ENCODE measurements at regions not wholly inside any gene's neighbourhood (a gene's known extent, or its start where the extent isn't known, plus 50 kb on each side); places are given as distances from the start of the nearest gene placed in this dataset.

DNA sequence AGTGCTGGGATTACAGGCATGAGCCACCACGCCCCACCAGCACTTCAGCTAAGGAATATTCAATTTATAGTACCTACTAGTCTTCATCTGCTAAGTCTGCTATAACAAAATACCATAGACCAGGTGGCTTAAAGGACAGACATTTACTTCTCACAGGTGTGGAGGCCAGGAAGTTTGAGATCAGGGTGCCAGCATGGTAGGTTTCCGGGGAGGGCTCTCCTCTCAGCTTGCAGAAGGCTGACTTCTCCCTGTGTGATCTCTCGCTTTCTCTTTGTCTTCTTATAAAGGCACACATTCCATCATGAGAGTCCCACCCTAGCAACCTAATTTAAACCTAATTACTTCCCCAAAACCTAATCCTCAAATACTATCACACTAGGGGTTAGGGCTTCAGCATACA is 433.0 kb downstream of the INSC start:
- DNase-seq: no peak

DNA sequence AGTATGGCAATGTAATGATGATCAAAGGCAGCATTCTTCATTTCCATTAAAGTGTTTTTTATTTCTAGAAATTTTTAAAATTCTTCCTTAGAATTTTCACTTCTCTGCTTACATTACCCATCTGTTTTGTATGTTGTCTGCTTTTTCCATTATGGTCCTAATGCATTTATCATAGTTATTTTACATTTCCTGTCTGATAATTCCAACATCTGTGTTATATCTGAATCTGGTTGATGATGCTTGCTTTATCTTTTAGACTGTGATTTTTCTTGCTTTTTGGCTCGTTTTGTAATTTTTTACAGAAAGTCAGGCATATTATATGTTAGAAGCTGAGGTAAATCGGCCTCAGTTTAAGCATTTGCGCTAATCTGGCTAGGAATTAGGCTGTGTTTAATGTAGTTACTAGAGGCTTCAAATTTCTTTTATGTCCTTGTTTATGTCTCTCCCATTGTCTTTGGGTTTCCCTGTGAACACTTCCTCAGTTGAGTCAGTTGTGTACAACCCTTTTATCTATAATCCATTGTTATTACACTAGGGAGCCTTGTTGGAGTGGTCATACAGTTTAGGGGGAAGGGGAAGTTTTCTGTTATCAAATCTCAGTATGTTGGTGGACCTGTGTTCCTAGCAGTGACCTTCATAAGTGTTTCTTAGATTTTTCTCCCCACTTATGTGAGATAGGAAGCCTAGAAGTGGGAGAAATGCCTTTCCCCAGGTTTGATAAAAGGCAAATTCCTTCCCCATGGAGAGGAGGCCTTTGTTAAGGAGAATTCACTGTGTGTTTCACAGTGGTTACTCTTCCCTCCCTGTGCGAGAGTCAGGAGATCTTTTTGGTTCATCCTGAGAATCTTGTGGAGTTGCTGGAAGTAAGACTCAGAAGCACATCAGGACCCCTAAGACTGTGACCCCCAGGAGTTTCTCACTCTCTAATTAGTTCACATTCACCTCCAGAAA is 437.5 kb downstream of the INSC start:
- no peak for DNase-seq

DNA sequence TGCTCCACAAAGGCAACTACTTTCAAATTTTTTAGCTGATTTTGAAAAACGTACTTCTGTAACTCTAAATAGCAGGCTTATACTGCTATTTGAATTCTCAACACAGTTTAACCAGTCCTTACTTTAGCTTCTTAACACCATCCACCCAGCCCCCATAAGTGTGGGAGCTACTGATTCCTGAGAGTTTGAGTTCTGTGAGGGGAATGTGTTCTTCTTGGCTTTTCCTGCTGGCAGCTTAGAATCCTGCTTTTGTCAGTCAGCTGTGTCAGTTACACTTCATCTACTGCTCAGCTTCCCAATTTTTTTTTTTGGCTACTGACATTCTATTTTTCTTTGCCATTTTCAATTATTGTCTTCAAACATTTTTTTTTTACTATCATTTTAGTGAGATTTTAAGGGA is 440.4 kb downstream of the INSC start:
- no peak for DNase-seq

DNA sequence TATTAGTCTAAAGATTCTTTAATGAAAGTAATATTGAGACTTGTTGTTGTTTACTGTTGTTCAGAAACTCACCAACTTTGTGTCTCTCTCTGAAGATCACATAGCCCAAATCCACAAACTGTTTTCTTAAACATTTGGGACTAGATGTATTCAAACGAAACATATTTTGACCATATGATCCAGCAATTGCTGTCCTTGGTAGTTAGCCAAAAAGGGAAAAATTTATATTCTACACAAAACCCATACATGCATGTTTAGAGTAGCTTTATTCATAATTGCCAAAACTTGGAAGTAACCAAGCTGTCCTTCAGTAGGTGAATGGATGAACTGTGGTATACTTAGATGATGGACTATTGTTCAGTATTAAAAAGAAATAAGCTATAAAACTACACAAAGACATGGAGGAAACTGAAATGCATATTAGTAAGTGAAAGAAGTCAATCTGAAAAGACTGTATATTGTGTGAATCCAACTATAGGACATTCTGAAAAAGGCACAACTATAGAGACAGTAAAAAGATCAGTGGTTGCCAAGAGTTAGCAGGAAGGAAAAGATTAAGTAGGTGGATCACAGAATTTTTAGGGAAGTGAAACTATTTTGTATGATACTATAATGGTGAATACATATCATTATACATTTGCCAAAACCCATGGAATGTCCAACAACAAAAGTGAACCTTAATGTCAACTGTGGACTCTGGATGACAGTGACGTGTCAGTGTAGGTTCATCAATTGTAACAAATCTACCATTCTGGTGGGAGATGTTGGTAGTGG is 442.9 kb downstream of the INSC start:
- DNase-seq: no peak

DNA sequence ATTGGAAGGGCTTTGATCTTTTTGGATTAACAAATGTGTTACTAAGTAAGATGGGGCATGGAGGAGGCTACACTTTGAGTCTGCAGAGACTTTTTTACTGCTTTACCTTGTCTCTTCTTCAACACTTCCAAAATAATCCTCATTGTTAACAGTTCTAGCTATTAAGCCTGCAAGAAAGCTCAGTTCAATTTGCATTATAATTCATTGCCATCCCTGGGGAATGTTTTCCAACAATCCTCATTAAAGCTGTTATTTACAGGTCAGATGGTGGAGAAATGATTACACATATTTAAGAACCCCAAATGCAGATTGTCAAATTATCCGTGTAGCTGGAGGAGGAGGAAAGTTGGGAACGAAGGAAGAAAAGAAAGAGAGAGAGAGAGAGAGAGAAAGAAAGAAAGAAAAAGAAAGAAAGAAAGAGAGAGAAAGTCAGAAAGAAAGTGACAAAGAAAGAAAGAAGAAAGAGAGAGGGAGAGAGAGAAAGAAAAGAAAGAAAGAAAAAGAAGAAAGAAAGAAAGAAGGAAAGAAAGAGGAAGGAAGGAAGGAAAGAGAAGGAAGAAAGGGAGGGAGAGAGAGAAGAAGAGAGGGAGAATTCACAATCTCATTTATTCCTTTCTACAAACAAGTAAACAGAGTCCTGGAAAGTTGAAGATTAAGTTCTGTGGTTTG is 443.9 kb downstream of the INSC start:
- no peak for DNase-seq

DNA sequence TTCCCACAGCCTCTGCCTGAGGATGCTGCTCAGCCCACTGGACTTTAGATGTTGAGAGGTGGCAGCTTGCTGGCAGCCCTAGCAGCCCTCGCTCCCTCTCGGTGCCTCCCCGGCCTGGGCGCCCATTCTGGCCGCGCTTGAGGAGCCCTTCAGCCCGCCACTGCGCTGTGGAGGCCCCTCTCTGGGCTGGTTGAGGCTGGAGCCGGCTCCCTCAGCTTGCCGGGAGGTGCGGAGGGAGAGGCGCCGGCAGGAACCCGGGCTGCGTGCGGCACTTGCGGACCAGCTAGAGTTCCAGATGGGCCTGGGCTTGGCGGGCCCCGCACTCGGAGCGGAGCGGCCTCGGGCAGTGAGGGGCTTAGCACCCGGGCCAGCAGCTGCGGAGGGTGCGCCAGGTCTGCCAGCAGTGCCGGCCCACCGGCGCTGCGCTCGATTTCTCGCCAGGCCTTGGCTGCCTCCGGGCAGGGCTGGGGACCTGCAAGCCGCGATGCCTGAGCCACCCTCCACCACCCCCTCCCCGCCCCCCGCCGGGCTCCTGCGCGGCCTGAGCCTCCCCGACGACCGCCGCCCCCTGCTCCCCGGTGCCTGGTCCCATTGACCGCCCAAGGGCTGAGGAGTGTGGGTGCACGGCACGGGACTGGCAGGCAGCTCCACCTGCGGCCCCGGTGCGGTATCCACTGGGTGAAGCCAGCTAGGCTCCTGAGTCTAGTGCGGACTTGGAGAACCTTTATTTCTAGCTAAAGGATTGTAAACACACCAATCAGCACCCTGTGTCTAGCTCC is 446.2 kb downstream of the INSC start:
- no peak for DNase-seq

DNA sequence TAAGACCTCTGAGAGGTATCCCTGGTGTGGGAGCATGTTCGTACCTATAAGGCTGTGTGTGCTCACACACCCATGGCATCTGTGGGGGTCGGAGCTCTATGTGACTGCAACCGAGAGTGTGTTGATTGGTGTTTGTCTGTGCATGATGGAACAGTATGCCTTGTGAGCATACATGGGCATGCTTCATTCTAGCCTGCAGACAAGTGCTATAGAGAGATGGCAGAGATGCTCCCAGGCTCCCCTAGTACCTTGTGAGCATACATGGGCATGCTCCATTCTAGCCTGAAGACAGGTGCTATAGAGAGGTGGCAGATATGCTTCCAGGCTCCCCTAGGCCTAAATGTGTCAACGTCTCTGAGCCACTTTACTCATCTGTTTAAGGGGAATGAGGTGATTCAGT is 447.5 kb downstream of the INSC start:
- DNase-seq: no peak

DNA sequence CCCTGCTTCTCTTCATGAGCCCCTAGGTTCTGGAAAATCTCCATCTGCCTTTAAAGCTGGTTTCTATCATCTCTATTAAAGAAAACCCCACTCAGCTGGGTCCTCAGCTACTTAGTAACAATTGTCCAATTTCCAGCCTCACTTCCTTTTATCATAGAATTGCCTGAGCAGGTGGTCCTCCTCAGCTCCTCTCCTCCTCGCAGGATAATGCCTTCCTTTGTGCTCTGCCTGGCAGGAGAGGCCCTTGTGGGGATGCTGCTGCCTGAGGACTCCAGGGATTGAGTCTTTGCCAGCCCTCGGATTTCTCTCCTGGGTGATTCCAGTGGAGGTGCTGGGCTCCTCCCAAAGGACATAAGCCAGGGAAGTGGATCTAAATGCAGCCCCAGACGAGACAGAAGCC is 448.3 kb downstream of the INSC start:
- no peak for DNase-seq

DNA sequence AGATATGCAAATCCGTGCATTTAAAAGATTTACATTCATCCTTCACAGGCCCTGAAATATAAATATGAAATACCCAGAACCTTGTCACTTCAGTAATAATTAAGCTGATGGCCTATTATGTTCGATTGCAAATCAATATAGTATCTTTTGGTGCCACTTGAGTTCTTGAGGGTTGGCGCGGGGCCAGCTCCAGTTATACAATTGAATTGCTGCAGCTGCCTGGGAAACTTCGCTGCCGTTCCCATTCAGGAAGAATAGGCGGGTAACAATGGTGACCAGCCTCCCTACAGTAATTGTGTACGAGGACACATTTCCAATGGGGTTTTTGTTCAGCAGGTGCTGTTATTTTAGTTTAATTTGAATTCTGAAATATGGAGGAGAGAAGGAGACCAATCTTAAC is 451.2 kb downstream of the INSC start:
- DNase-seq: no peak

DNA sequence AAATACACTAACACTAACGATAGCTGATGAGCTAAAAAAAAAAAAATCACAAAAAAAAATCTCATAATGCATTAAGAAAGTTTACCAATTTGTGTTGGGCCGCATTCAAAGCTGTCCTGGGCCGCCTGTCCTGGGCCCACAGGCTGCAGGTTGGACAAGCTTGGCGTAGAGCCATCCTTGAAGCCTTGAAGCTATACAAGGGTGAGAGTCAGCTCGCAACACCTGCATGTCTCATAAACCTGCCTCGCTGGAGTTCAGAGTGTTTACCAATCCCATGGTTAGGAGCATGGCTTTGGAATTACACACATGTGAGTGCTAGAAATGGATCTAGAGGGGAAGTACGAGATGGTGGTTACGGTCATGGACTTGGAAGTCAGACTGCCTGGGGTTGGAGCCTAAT is 453.7 kb downstream of the INSC start:
- no peak for DNase-seq

DNA sequence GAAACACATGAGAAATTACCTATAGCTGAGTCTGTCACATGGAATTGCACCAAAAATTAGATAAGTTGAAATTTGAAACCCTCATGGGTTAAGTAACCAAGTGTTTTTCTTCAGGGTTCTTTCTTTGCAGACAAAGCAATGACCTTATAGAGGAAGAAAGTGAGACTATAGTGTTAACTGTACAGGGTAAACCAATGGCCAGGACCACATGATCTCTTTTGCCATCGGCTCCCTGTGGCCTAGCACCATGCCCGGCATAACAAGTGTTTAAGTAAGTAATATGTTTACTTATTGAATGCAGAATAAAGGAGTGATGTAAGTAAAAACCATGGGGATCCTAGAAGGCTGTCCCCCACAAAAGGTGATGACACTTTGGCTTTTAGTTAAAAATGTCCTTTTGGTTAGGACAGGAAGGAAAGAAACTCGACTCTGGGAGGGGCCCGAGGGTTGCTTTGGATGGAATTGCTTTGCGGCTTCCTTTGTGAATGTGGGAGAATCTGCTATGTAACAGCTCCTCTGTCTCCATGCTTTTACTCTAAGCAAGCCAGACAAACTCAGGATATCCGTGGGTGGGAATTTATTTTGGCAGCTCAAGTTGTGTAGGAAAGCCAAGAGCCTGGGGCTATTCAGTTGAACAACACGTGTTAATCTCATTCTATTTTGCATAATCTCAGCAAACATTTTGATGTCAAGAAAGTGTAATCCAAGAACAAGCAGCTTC is 454.7 kb downstream of the INSC start:
- DNase-seq: no peak

DNA sequence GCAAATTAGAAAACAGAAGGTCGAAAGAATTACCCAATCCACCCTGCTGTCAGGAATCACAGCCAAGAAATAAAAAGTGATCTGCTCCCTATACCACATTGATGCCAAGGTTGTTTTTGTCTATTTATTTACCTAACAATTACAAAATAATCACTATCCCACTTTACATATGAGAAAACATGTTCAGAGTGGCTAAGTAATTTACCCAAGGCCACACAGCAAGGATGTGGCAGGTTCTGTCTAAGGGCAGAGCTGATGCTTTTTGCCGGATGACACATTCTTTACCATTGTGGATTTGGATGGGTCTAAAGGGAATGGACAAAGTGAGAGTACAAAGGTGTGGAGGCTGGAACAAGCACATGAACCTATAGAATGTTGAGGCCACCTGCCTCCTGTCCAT is 460.7 kb downstream of the INSC start:
- no peak for DNase-seq

DNA sequence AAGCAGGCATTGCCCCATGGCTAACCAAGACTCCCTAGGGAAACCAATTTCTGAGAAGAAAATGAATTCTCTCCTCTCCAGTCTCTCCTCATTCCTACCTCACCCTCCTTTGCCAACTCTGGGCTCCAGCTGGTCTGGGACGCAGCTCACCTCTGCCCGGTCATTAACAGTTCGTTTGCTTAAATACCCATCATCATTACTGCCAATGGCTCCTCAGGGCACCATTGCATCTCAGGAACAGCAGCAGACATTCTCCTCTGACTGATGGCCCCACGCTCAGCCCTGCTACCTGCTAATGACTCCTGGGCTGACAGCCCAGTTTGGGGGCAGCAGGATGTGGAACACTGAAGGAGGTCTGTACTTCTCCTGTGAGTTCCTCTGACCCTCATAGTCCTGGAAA is 462.0 kb downstream of the INSC start:
- DNase-seq: no peak

DNA sequence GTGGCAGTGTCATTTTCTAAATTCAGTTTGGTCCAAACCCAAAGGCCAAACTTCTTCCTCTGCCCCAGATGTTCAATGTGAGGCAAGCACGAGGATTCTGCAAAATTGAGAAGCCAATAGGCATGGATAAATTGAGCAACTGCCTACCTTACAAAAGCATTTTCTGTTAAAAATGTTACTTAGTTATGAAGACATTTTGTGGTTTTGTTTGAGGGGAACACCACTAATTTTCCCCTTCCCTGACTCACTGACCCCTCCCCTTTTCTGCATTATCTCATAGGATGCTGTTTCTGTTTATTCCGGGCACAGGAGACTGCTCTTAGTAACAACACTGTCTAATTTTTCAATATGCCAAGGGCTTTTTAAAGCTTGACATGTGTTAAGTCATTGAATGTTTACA is 462.8 kb downstream of the INSC start:
- DNase-seq: no peak

DNA sequence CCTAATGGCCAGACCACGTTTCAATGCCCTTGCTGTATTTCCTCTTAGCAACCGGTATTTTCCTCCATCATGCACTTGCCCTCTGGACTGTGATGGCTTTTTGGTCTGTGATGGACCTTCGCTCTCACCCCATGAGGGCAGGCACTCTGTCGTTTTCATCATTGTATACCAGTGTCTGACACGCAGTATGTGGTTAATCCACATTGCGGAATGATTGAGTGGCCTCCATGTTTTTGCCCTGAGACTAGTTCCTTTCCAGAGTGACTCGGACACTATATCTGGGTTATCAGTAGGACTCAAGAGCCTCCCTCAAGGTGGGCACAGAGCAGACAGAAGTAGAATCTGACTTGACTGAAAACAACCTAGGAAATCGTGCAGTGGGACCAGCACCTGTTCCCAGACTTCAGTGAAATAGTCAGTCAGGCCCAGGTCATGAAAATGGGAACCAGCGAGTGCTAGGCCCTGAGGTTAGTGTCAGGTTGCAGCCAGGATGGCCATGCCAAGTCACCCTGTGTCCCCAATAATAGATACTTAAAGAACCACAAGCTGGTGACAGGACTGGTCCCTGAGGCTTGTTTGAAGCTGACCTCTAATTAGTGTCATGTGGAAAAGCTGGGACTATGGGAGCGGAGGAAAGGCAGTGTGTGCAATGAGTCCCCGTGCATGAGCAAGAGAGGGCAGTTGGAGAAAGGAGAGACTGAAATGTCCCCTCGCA is 464.7 kb downstream of the INSC start:
- no peak for DNase-seq

DNA sequence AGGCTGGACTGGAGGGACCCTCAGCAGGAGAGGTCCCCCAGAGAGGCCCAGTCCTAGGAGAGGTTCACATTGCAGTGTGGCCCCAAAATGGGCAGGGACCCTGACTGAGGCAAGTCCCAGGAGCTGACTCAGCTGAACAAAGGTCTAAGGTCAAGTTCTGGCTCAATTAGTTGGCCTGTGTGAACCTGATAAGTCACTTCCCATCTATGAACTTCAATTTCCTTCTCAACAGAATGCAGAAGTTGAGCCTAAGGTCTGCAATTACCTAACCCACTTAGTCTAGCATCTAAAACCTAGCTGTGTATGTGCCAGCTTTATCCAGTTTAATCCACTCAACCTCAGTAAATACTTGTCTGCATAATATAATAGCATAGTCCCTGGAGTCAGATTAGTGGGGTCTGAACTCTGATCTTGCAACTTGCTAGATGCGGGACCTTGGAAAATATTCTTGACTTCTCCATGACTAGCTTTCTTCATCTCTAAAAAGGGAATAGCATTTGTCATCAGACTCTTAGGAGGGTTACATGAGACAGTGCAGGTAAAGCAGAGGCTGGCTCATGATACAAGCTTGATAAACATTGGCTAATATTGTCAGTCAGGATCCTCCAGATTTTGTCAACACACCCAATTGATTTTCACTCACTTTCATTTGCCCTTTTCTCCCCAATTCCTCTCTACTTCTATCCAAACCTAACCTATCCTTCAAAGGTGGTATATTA is 465.5 kb downstream of the INSC start:
- DNase-seq: no peak

DNA sequence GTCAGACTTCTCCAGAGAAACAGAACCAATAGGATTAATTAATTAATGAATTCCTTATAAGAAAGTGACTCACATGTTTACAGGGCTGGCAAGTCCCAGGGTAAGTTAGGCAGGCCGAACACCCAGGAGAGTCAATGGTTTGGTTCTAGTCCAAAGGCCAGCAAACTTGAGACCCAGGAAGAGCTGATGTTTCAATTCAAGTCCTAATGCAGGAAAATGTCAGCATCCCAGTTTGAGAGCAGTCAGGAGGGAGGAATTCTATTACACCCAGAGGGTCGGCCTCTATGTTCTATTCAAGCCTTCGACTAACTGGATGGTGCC is 466.0 kb downstream of the INSC start:
- no peak for DNase-seq

DNA sequence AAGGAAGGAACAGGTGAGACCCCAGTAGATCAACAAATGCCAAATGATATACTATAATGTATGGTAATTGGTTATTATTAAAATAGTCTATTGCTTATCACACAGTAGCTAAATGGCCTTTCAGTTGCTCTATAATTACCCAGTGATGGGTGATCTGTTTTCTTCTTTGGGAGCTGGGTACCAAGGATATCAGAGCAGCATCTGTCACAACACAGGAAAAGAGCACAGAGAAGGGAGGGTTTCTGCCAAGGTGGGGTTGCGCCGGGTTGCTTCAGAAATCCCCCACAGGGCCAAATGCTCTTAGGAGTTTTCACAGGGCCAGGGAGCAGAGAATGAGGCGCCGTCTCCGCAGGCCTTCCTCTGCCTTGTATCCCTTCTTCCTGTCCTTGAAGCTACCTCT is 469.4 kb downstream of the INSC start:
- DNase-seq: no peak

DNA sequence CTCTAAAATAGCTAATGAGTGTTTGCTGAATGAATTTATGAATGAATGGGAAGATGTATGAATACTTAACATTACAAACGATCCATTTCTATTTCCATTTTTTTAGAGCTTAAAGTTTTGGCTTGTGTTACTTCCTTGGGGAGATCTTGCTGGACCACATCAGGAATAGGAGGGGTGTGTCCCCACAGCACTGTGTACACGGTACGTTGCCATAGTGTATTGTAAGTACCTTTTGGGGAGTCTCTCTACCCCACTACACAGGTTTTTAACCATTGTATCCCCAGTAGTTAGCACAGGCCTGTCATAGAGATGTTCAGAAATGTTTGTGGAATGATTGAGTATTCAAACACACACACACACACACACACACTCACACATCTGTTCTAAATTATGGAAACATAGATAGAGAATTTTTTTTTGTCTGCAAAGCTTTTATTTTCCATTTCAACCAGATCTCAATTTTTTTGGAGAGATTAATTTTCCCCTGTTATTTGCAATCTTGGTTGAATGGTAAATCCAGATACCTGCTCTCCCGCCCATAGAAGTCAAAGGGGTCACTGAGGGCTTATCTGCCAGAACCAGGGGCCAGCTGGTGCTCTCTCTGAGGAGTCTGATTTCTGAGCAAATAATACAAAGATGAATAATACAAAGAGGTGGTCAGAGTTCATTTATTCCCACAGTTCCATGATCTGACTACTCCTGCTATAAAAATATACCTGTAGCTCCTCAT is 471.0 kb downstream of the INSC start:
- DNase-seq: no peak

Data from cerebellar nuclear complex (tissue), 1 donor.